ENCODE measurements at regions not wholly inside any gene's neighbourhood (a gene's known extent, or its start where the extent isn't known, plus 50 kb on each side); places are given as distances from the start of the nearest gene placed in this dataset.

DNA sequence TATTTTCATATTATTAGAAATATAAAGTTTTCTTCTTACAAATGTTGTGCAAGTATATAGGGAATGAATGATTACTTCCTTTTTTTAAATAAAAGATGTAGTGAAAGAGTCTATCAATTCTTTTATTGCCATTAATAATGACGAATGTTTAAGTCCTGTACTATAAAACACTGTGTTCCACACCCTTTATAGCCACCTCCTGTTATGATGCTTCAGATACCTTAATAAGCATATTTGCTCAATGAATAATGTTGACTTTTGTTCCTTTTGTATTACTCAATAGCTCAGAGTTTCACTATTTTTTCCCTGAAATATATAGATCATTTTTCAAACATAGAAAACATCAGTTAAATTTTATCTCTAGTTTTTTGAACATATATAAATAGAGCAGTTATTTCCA is 378.2 kb upstream of the THBS1 start:
- DNase-seq (ENCODE audit: low read depth): no peak
- Histone ChIP-seq H3K36me3 (ENCODE audit: control insufficient read depth, insufficient read depth, low read length) (no peaks in the 10 kb centered on the region), H3K4me3 (ENCODE audit: low read depth, low read length) (no peak overlapping the region), H3K27me3 (ENCODE audit: control insufficient read depth, insufficient read depth, low read length) (no peaks in the 10 kb centered on the region)
- TF ChIP-seq, protein P1, sequence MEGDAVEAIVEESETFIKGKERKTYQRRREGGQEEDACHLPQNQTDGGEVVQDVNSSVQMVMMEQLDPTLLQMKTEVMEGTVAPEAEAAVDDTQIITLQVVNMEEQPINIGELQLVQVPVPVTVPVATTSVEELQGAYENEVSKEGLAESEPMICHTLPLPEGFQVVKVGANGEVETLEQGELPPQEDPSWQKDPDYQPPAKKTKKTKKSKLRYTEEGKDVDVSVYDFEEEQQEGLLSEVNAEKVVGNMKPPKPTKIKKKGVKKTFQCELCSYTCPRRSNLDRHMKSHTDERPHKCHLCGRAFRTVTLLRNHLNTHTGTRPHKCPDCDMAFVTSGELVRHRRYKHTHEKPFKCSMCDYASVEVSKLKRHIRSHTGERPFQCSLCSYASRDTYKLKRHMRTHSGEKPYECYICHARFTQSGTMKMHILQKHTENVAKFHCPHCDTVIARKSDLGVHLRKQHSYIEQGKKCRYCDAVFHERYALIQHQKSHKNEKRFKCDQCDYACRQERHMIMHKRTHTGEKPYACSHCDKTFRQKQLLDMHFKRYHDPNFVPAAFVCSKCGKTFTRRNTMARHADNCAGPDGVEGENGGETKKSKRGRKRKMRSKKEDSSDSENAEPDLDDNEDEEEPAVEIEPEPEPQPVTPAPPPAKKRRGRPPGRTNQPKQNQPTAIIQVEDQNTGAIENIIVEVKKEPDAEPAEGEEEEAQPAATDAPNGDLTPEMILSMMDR (IDR thresholded peaks at IDR 0.05; ENCODE audit: insufficient read depth, low read length, poor library complexity, severe bottlenecking): no peak

DNA sequence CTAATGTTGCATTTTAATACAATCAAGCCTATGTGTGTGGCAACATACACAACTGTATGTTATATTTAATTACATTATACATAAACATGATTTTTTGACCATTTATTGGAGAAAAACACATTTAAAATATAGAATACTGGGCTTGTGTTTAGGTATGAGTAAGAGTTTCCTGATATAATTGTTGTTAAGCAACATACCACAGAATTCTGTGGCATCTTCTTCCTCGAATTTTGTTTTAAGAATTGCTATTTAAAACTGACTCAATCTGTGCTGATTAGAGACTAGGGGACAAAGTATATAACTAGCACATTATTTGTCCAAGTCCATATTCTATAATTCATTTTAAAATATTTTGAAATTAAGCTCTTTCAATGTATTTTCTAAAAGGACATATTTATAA is 376.8 kb upstream of the THBS1 start:
- Histone ChIP-seq H3K27me3 (ENCODE audit: control insufficient read depth, insufficient read depth, low read length) (no peaks in the 10 kb centered on the region), H3K4me3 (ENCODE audit: low read depth, low read length) (no peak overlapping the region), H3K36me3 (ENCODE audit: control insufficient read depth, insufficient read depth, low read length) (no peaks in the 10 kb centered on the region)
- TF ChIP-seq, protein P1 (IDR thresholded peaks at IDR 0.05; ENCODE audit: insufficient read depth, low read length, poor library complexity, severe bottlenecking): no peak
- DNase-seq (ENCODE audit: low read depth): no peak

DNA sequence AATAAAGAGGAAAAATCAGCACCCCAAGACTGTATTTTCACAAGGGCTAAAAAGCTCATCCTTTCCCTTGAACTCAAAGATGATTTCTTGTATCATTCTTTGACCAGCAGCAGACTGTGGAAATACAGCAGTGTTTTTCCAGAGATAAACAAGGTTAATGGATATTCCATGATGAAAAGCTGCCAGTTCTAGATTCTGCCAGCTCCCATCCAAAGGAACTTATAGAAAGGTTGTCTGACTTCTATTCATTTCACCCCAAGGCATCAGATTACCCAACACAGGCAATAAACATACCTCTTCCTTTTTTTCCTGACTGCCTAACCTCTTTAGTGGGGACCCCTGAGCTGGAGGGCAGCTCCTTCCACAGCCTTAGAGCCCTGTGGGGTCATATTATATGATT is 375.8 kb upstream of the THBS1 start:
- H3K4me3 ChIP-seq (ENCODE audit: low read depth, low read length): no peak overlapping the region
- H3K36me3 ChIP-seq (ENCODE audit: control insufficient read depth, insufficient read depth, low read length): no peaks in the 10 kb centered on the region
- H3K27me3 ChIP-seq (ENCODE audit: control insufficient read depth, insufficient read depth, low read length): no peaks in the 10 kb centered on the region
- no peak for DNase-seq (ENCODE audit: low read depth)
- TF ChIP-seq, protein P1 (IDR thresholded peaks at IDR 0.05; ENCODE audit: insufficient read depth, low read length, poor library complexity, severe bottlenecking): no peak

DNA sequence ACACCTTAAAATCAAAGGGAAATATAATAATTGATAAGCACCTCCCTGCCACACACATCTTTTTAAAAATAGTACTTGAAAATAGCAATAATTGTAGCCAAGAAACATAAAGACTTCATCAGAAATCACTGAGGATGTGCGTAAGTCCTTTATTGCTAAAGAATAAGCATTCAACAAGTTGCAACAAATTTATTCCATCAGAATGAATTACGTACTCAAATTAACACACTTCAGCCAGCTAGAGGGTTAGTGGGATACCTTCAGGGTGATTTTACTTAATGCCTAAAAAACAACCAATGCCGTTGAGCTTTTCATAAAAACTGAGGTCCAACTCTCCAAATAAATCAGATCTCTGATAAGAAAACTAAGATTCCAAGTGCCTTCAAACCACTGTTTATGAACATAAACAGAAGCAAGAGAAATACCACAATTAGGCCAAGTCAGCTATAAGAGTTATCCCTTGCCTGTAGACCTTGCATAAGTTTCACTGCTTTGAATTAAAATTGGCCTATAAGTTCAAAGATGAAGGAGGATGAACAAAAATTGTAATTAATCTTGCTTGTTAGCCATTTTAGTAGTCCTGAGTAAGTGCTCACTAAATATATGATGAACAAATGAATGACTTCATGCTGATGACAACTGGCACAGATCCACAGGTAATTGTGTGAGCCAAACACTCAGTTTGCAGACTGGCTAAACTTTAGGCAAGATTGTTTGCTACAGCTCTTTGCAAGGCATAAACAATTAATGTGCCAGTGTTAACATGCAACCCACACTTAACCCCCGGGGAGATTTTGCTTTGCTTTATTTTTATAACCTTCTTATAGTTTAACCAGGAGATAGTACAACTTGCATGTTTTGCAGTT is 375.1 kb upstream of the THBS1 start:
- Histone ChIP-seq H3K36me3 (ENCODE audit: control insufficient read depth, insufficient read depth, low read length) (no peaks in the 10 kb centered on the region), H3K4me3 (ENCODE audit: low read depth, low read length) (no peak overlapping the region), H3K27me3 (ENCODE audit: control insufficient read depth, insufficient read depth, low read length) (no peaks in the 10 kb centered on the region)
- TF ChIP-seq, protein P1 (IDR thresholded peaks at IDR 0.05; ENCODE audit: insufficient read depth, low read length, poor library complexity, severe bottlenecking): no peak
- no peak for DNase-seq (ENCODE audit: low read depth)

DNA sequence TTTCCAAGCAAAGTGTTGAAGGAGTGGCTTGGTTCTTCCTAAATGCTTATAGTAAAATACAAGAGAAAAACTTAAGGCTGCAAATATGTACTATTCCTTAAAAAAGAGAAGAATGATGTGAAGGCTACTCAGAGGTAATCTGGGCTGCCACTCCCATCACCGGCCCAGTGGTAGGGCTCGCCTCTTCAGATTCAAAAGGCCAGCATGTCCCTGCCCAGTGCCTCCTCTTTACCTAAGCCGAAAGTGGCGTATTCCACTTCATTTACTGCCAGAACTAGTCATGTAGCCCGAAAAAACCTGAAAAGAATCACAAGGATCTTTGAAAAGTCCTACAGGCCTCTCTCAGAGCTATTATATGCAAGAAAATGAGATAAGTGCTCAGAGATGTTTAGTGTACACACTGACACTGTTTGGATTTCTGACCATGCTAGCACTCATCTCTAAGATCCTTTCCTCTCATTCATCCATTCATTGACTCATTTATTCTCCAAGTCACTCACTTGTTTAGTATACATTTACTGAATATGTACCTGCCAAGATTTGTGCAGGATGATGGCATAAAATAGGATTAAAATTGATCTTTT is 373.3 kb upstream of the THBS1 start:
- TF ChIP-seq, protein P1 (IDR thresholded peaks at IDR 0.05; ENCODE audit: insufficient read depth, low read length, poor library complexity, severe bottlenecking): no peak
- no peak for DNase-seq (ENCODE audit: low read depth)
- no peaks in the 10 kb centered on the region for H3K27me3 ChIP-seq (ENCODE audit: control insufficient read depth, insufficient read depth, low read length)

More for the DNA sequence above, 373.3 kb upstream of the THBS1 start:
- Histone ChIP-seq H3K4me3 (ENCODE audit: low read depth, low read length) (no peak overlapping the region), H3K36me3 (ENCODE audit: control insufficient read depth, insufficient read depth, low read length) (no peaks in the 10 kb centered on the region)

Data from kidney epithelial cell (primary cell).